Endodermal cell (in vitro differentiated cells): ENCODE measurements at regions not wholly inside any gene's neighbourhood (a gene's known extent, or its start where the extent isn't known, plus 50 kb on each side); places are given as distances from the start of the nearest gene placed in this dataset.
"Not testable (repeated sequence)": the region's sequence is repeated elsewhere in the genome, so short reads cannot be mapped to it uniquely, and the experiment has no call there.

Experiments used
- DNase-seq: peaks from one replicate; pipeline ENCODE4 v3.0.0-alpha.2; 2017
- H3K27ac ChIP-seq: 2 replicates; pipeline ENCODE4 v1.5.1; 2013; ENCODE audit warnings: mild to moderate bottlenecking, low read depth, low read length, moderate library complexity
- H3K27me3 ChIP-seq: 2 replicates; pipeline ENCODE4 v1.6.1; 2013; ENCODE audit warnings: mild to moderate bottlenecking, low read length, moderate library complexity; ENCODE audit not compliant: insufficient read depth, control insufficient read depth, poor library complexity, severe bottlenecking
- H3K36me3 ChIP-seq: 2 replicates; pipeline ENCODE4 v1.7.0; 2013; ENCODE audit warnings: mild to moderate bottlenecking, low read length, moderate library complexity; ENCODE audit not compliant: control insufficient read depth, insufficient read depth
- H3K4me1 ChIP-seq: one replicate; pipeline ENCODE4 v1.7.0; 2013; ENCODE audit warnings: low read length; ENCODE audit not compliant: control insufficient read depth, insufficient read depth
- H3K4me3 ChIP-seq: 2 replicates; pipeline ENCODE4 v1.5.1; 2013; ENCODE audit warnings: mild to moderate bottlenecking, low read length, moderate library complexity
- H3K9ac ChIP-seq: 2 replicates; pipeline ENCODE4 v1.6.1; 2013; ENCODE audit warnings: mild to moderate bottlenecking, low read length, moderate library complexity; ENCODE audit not compliant: poor library complexity, severe bottlenecking; ENCODE audit errors: extremely low read depth
- H3K9me3 ChIP-seq: 2 replicates; pipeline ENCODE4 v1.6.1; 2013; ENCODE audit warnings: mild to moderate bottlenecking, low read length, moderate library complexity; ENCODE audit not compliant: control insufficient read depth
- H3K27ac Mint-ChIP-seq: 2 replicates; pipeline ENCODE4 v1.8.0; 2020; ENCODE audit warnings: mixed read lengths
- H3K27me3 Mint-ChIP-seq: 2 replicates; pipeline ENCODE4 v1.8.0; 2021; ENCODE audit warnings: mild to moderate bottlenecking, mixed read lengths; ENCODE audit not compliant: insufficient read depth
- H3K36me3 Mint-ChIP-seq: 2 replicates; pipeline ENCODE4 v1.8.0; 2020; ENCODE audit warnings: low read depth, mixed read lengths
- H3K4me1 Mint-ChIP-seq: 2 replicates; pipeline ENCODE4 v1.8.0; 2020; ENCODE audit warnings: mixed read lengths
- H3K4me3 Mint-ChIP-seq: 2 replicates; pipeline ENCODE4 v1.8.0; 2020; ENCODE audit warnings: mild to moderate bottlenecking, moderate library complexity, mixed read lengths
- H3K9me3 Mint-ChIP-seq: 2 replicates; pipeline ENCODE4 v1.8.0; 2020; ENCODE audit warnings: mild to moderate bottlenecking, mixed read lengths
- WGBS, 2 experiments: methylation state at CpG; one replicate each; pipeline versions ENCODE4 v1.1.5 to v1.1.7; 2013; ENCODE audit warnings: missing lambda C conversion rate in 2 of 2, mixed read lengths in 1 of 2; ENCODE audit not compliant: insufficient coverage in 1 of 2, insufficient read length in 1 of 2; 5-methylcytosine and 5-hydroxymethylcytosine counted together
- TF ChIP-seq, protein P1 (sequence below): fragments of 200-600 bp; sonication (generic); conservative IDR thresholded peaks from 2 replicates; pipeline ENCODE4 v1.5.0; 2021; ENCODE audit warnings: antibody characterized with exemption, mild to moderate bottlenecking

DNA sequence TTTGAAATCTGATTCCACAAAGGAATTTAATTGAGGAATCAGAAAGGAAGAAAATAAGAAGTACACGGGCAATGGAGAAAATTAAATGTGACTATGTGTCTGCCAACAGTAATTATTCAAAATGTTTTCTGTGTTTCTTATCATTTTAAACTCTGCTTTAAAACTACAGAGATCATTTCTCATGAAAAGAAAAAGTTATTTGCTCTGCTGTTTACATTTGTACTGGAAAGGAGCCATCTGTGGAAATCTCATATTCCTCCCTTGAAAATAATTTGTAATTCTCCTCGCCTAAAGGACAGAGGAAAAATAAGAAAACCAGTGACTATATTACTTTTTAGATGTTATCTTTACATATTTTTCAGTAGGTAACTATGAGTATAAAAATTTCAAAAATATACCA lies 181.9 kb upstream of the MEIS1 start:
- WGBS, 2 experiments = 67 to 96% methylated on average over 1 to 2 of the region's 2 CpGs
- H3K9me3 Mint-ChIP-seq = no peaks in the 10 kb centered on the region

DNA sequence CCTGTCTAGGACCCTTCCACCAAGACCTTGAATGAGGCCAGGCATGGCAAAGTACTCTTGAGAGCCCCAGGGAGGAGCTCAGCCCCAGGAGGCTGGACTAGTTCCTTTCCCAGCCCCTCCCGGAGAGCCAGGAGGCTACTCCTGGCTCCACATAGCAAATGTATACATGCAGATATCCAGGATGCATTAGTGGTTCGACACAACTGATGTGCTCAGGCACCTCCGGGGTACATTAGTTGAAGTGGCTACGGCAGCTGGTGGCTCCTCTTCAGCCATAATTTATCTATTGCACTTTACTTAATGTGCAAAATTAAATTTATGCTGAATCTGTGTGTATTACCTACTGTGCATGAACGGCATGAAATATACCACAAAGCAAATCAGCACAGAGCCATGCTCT lies 182.8 kb upstream of the MEIS1 start:
- no peak overlapping the region for H3K27ac ChIP-seq

More for the DNA sequence above, 181.9 kb upstream of the MEIS1 start:
- Mint-ChIP-seq H3K27me3 (peaks cover 2% of the 10 kb centered on the region), H3K4me3 (no peak overlapping the region), H3K4me1 (peaks cover 34% of the 10 kb centered on the region), H3K27ac (no peak overlapping the region), H3K36me3 (peaks cover 23% of the 10 kb centered on the region)
- no peak overlapping the region for H3K9ac ChIP-seq
- no peak for DNase-seq
- H3K36me3 ChIP-seq = no peaks in the 10 kb centered on the region
- no peak overlapping the region for H3K4me3 ChIP-seq
- H3K9me3 ChIP-seq = no peaks in the 10 kb centered on the region
- H3K27ac ChIP-seq = no peak overlapping the region
- TF ChIP-seq, protein P1, sequence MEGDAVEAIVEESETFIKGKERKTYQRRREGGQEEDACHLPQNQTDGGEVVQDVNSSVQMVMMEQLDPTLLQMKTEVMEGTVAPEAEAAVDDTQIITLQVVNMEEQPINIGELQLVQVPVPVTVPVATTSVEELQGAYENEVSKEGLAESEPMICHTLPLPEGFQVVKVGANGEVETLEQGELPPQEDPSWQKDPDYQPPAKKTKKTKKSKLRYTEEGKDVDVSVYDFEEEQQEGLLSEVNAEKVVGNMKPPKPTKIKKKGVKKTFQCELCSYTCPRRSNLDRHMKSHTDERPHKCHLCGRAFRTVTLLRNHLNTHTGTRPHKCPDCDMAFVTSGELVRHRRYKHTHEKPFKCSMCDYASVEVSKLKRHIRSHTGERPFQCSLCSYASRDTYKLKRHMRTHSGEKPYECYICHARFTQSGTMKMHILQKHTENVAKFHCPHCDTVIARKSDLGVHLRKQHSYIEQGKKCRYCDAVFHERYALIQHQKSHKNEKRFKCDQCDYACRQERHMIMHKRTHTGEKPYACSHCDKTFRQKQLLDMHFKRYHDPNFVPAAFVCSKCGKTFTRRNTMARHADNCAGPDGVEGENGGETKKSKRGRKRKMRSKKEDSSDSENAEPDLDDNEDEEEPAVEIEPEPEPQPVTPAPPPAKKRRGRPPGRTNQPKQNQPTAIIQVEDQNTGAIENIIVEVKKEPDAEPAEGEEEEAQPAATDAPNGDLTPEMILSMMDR = no peak
- peaks cover 9% of the 10 kb centered on the region for H3K4me1 ChIP-seq
- peaks cover 9% of the 10 kb centered on the region for H3K27me3 ChIP-seq

GRCh38 chr2:66251573-66251972 lies 183.4 kb upstream of the MEIS1 start:
- no peak overlapping the region for H3K27ac Mint-ChIP-seq
- H3K27me3 Mint-ChIP-seq = peaks cover 2% of the 10 kb centered on the region
- Histone ChIP-seq H3K4me3 (no peak overlapping the region), H3K9me3 (no peaks in the 10 kb centered on the region), H3K4me1 (peaks cover 9% of the 10 kb centered on the region), H3K27me3 (peaks cover 9% of the 10 kb centered on the region), H3K27ac (no peak overlapping the region), H3K36me3 (no peaks in the 10 kb centered on the region), H3K9ac (no peak overlapping the region)
- H3K4me1 Mint-ChIP-seq = peaks cover 44% of the 10 kb centered on the region
- TF ChIP-seq, protein P1 = no peak
- peaks cover 33% of the 10 kb centered on the region for H3K36me3 Mint-ChIP-seq
- no peak overlapping the region for H3K4me3 Mint-ChIP-seq
- no peak for DNase-seq
- H3K9me3 Mint-ChIP-seq = no peaks in the 10 kb centered on the region

More for the DNA sequence above, 182.8 kb upstream of the MEIS1 start:
- H3K27ac Mint-ChIP-seq = no peak overlapping the region
- H3K4me3 Mint-ChIP-seq = no peak overlapping the region
- no peak for DNase-seq
- Histone ChIP-seq H3K27me3 (peaks cover 9% of the 10 kb centered on the region), H3K9ac (no peak overlapping the region), H3K9me3 (no peaks in the 10 kb centered on the region), H3K36me3 (no peaks in the 10 kb centered on the region), H3K4me1 (peaks cover 9% of the 10 kb centered on the region), H3K4me3 (no peak overlapping the region)
- no peaks in the 10 kb centered on the region for H3K9me3 Mint-ChIP-seq
- H3K4me1 Mint-ChIP-seq = peaks cover 40% of the 10 kb centered on the region
- peaks cover 2% of the 10 kb centered on the region for H3K27me3 Mint-ChIP-seq
- TF ChIP-seq, protein P1 = no peak
- 94 to 100% methylated on average over 2 to 5 of the region's 5 CpGs for WGBS, 2 experiments
- H3K36me3 Mint-ChIP-seq = peaks cover 29% of the 10 kb centered on the region

- Mint-ChIP-seq H3K36me3 (peaks cover 33% of the 10 kb centered on the region), H3K4me1 (peaks cover 47% of the 10 kb centered on the region)
- not testable (repeated sequence) for H3K27ac Mint-ChIP-seq, H3K4me3 ChIP-seq, H3K4me1 ChIP-seq, H3K9ac ChIP-seq, H3K9me3 ChIP-seq, H3K27me3 ChIP-seq, H3K27ac ChIP-seq, H3K9me3 Mint-ChIP-seq, H3K27me3 Mint-ChIP-seq, H3K36me3 ChIP-seq, H3K4me3 Mint-ChIP-seq, DNase-seq
- WGBS, 2 experiments = 73 to 100% methylated on average over 1 to 5 of the region's 7 CpGs
These were observed 185.8 kb upstream of the MEIS1 start for GRCh38 chr2:66249089-66249488.

- not testable (repeated sequence) for H3K36me3 ChIP-seq, H3K27ac ChIP-seq, H3K9ac ChIP-seq, H3K27me3 ChIP-seq, H3K4me1 ChIP-seq, H3K27me3 Mint-ChIP-seq, H3K4me3 ChIP-seq, H3K9me3 Mint-ChIP-seq, H3K9me3 ChIP-seq, H3K36me3 Mint-ChIP-seq
- peak overlapping the region; percentile 96 for H3K27ac Mint-ChIP-seq
- H3K4me1 Mint-ChIP-seq = peaks cover 67% of the 10 kb centered on the region
- H3K4me3 Mint-ChIP-seq = peak overlapping the region; percentile 70
- 82 to 91% methylated on average over 4 to 5 of the region's 5 CpGs for WGBS, 2 experiments
- peak; percentile 71 for DNase-seq
These were observed 191.1 kb upstream of the MEIS1 start for GRCh38 chr2:66243809-66244208.
